ENCODE measurements at regions not wholly inside any gene's neighbourhood (a gene's known extent, or its start where the extent isn't known, plus 50 kb on each side); places are given as distances from the start of the nearest gene placed in this dataset.

- no peak for DNase-seq (ENCODE audit: low read depth)
- TF ChIP-seq CTCF (IDR thresholded peaks at IDR 0.05; ENCODE audit: insufficient read depth, low read length) = no peak
- H3K4me3 ChIP-seq (ENCODE audit: low read depth, low read length) = no peak overlapping the region
These were observed 310.1 kb downstream of the ETNK1 start for GRCh38 chr12:22935090-22935489.

GRCh38 chr12:22935501-22935900, 310.5 kb downstream of the ETNK1 start:
- H3K4me3 ChIP-seq (ENCODE audit: low read depth, low read length) = no peak overlapping the region
- no peak for TF ChIP-seq CTCF (IDR thresholded peaks at IDR 0.05; ENCODE audit: insufficient read depth, low read length)
- DNase-seq (ENCODE audit: low read depth) = no peak

- TF ChIP-seq CTCF (IDR thresholded peaks at IDR 0.05; ENCODE audit: insufficient read depth, low read length) = no peak
- no peak for DNase-seq (ENCODE audit: low read depth)
- H3K4me3 ChIP-seq (ENCODE audit: low read depth, low read length) = no peak overlapping the region
These were observed 313.4 kb downstream of the ETNK1 start for GRCh38 chr12:22938323-22938722.

GRCh38 chr12:22951206-22951605, 326.2 kb downstream of the ETNK1 start:
- no peak overlapping the region for H3K4me3 ChIP-seq (ENCODE audit: low read depth, low read length)
- DNase-seq (ENCODE audit: low read depth) = no peak
- TF ChIP-seq CTCF (IDR thresholded peaks at IDR 0.05; ENCODE audit: insufficient read depth, low read length) = no peak

- TF ChIP-seq CTCF (IDR thresholded peaks at IDR 0.05; ENCODE audit: insufficient read depth, low read length) = no peak
- DNase-seq (ENCODE audit: low read depth) = no peak
- no peak overlapping the region for H3K4me3 ChIP-seq (ENCODE audit: low read depth, low read length)
These were observed 331.7 kb downstream of the ETNK1 start for GRCh38 chr12:22956690-22957089.

- no peak for TF ChIP-seq CTCF (IDR thresholded peaks at IDR 0.05; ENCODE audit: insufficient read depth, low read length)
- no peak overlapping the region for H3K4me3 ChIP-seq (ENCODE audit: low read depth, low read length)
- DNase-seq (ENCODE audit: low read depth) = no peak
These were observed 342.2 kb downstream of the ETNK1 start for GRCh38 chr12:22967171-22967570.

- DNase-seq (ENCODE audit: low read depth) = no peak
- no peak for TF ChIP-seq CTCF (IDR thresholded peaks at IDR 0.05; ENCODE audit: insufficient read depth, low read length)
- no peak overlapping the region for H3K4me3 ChIP-seq (ENCODE audit: low read depth, low read length)
These were observed 344.6 kb downstream of the ETNK1 start for GRCh38 chr12:22969521-22969920.

Measured in fibroblast of the aortic adventitia (primary cell).